HepG2 (cell line): ENCODE measurements at regions not wholly inside any gene's neighbourhood (a gene's known extent, or its start where the extent isn't known, plus 50 kb on each side); places are given as distances from the start of the nearest gene placed in this dataset.

Experiments used
- ATAC-seq: fragments of 200-7000 bp; cut with Tn5 transposase; 3 replicates; pipeline ENCODE4 v1.9.1; 2020; ENCODE audit warnings: mild to moderate bottlenecking, moderate library complexity
- BruUV-seq: library from RNA; stranded (reverse); fragments of 400-500 nt; replicated peaks from 2 replicates; lab custom pipeline; 2021; lab: Mats Ljungman, UMichigan
- CTCF ChIA-PET: fragments of 300-600 bp; formaldehyde crosslinking; extraction: SDS; loops from one replicate; lab custom pipeline; 2021; ENCODE audit warnings: low total read pairs, inconsistent platforms, low intra/inter-chr PET ratio; lab: Yijun Ruan, JAX
- POLR2A ChIA-PET: fragments of 350-600 bp; sonication (Branson Sonifier 250); formaldehyde crosslinking; loops from one replicate; lab custom pipeline; 2020; ENCODE audit warnings: antibody characterized with exemption, inconsistent platforms; lab: Yijun Ruan, JAX
- DNase-seq: peaks from one replicate; pipeline ENCODE4 v3.0.0-alpha.2; 2015; ENCODE audit warnings: low spot score
- FAIRE-seq: peaks from 3 replicates; lab custom pipeline; 2011; peaks lifted over from hg19 to GRCh38; lab: Jason Lieb, UNC
- H2AFZ ChIP-seq: one replicate; pipeline ENCODE4 v1.6.1; 2011; ENCODE audit warnings: low read length, inconsistent platforms
- H3K27ac ChIP-seq: fragments of 300-600 bp; 3 replicates; pipeline ENCODE4 v1.8.0; 2011; ENCODE audit warnings: mixed run types, mild to moderate bottlenecking, mixed read lengths, low read length, inconsistent platforms; ENCODE audit not compliant: insufficient read depth; ENCODE audit errors: extremely low read length
- H3K27me3 ChIP-seq, 2 experiments: fragments of 200-600 bp in 1 of 2; 2 replicates in 1 of 2; 3 replicates in 1 of 2; pipeline versions ENCODE4 v1.6.0 to v1.8.0; 2011; ENCODE audit warnings: low read length in 2 of 2, mild to moderate bottlenecking in 2 of 2, moderate library complexity in 2 of 2, inconsistent platforms in 1 of 2; ENCODE audit not compliant: insufficient read depth in 2 of 2, control insufficient read depth in 1 of 2
- H3K36me3 ChIP-seq, 2 experiments: fragments of 200-600 bp in 1 of 2; replicated peaks in 1 of 2; 2 replicates in 1 of 2; 3 replicates in 1 of 2; pipeline versions ENCODE4 v1.5.1 to v1.8.0; 2011; ENCODE audit warnings: low read length in 2 of 2, inconsistent platforms in 1 of 2; ENCODE audit not compliant: insufficient read depth in 2 of 2, control insufficient read depth in 1 of 2
- H3K4me1 ChIP-seq: 2 replicates; pipeline ENCODE4 v1.5.1; 2012; ENCODE audit warnings: low read length, inconsistent platforms; ENCODE audit not compliant: insufficient read depth
- H3K4me2 ChIP-seq: 2 replicates; pipeline ENCODE4 v1.6.0; 2011; ENCODE audit warnings: low read depth, low read length, inconsistent platforms
- H3K4me3 ChIP-seq, 3 experiments: fragments of 200-600 bp in 1 of 3; sonication (generic), shearing (Covaris generic) in 1 of 3; replicated peaks in 1 of 3; 2 replicates each; pipeline ENCODE4 v1.5.1; 2011 to 2016; ENCODE audit warnings: low read length in 3 of 3, inconsistent platforms in 2 of 3, low read depth in 2 of 3, mild to moderate bottlenecking in 2 of 3, control low read depth in 1 of 3, mixed read lengths in 1 of 3; ENCODE audit not compliant: insufficient read depth in 1 of 3
- H3K79me2 ChIP-seq: one replicate; pipeline ENCODE4 v1.6.1; 2011; ENCODE audit warnings: low read length, inconsistent platforms; ENCODE audit not compliant: insufficient read depth
- H3K9ac ChIP-seq: 2 replicates; pipeline ENCODE4 v1.6.0; 2011; ENCODE audit warnings: mild to moderate bottlenecking, low read depth, low read length, inconsistent platforms; ENCODE audit not compliant: insufficient read depth
- H3K9me3 ChIP-seq: 2 replicates; pipeline ENCODE4 v1.5.1; 2012; ENCODE audit warnings: mild to moderate bottlenecking, low read length
- H4K20me1 ChIP-seq: 2 replicates; pipeline ENCODE4 v1.6.0; 2011; ENCODE audit warnings: inconsistent platforms, mild to moderate bottlenecking, low read length, moderate library complexity; ENCODE audit not compliant: insufficient read depth
- CCAR2 ChIP-seq: fragments of 200-400 bp; formaldehyde crosslinking; optimal IDR thresholded peaks from 2 replicates; pipeline ENCODE3; 2018; ENCODE audit warnings: low read depth, mild to moderate bottlenecking, low read length, moderate library complexity
- EHMT2 ChIP-seq: fragments of 200-600 bp; sonication (generic); IDR thresholded peaks from 2 replicates; pipeline ENCODE4 v1.7.0; 2017; ENCODE audit warnings: antibody characterized with exemption, low read depth, low read length, borderline replicate concordance
- GATA4 ChIP-seq: sonication (generic); IDR thresholded peaks from 2 replicates; pipeline ENCODE4 v1.6.1; 2016; ENCODE audit warnings: antibody characterized with exemption, low read depth, borderline replicate concordance
- GPBP1L1 ChIP-seq: sonication (generic); formaldehyde crosslinking; IDR thresholded peaks from 2 replicates; pipeline ENCODE4 v1.5.0; 2020; ENCODE audit warnings: mild to moderate bottlenecking, missing genetic modification reagents
- MAFG ChIP-seq: sonication (generic); formaldehyde crosslinking; IDR thresholded peaks from 2 replicates; pipeline ENCODE4 v1.5.1; 2020; ENCODE audit warnings: mild to moderate bottlenecking, missing genetic modification reagents
- MED1 ChIP-seq: sonication (generic); formaldehyde crosslinking; IDR thresholded peaks from 2 replicates; pipeline ENCODE4 v1.4.0; 2020; ENCODE audit warnings: missing genetic modification reagents
- MEF2D ChIP-seq: sonication (generic); formaldehyde crosslinking; IDR thresholded peaks from 2 replicates; pipeline ENCODE4 v1.5.1; 2020; ENCODE audit warnings: mild to moderate bottlenecking, missing genetic modification reagents
- MLLT10 ChIP-seq: sonication (generic); formaldehyde crosslinking; IDR thresholded peaks from 2 replicates; pipeline ENCODE4 v1.4.0; 2020; ENCODE audit warnings: missing genetic modification reagents
- MXD4 ChIP-seq: IDR thresholded peaks from 2 replicates; pipeline ENCODE4 v1.6.1; 2016; ENCODE audit warnings: mild to moderate bottlenecking, missing biosample characterization, missing genetic modification reagents
- NFYB ChIP-seq: sonication (generic); formaldehyde crosslinking; IDR thresholded peaks from 2 replicates; pipeline ENCODE4 v1.4.0; 2020; ENCODE audit warnings: missing genetic modification reagents
- NKX3-1 ChIP-seq: sonication (generic); formaldehyde crosslinking; IDR thresholded peaks from 2 replicates; pipeline ENCODE4 v1.5.0; 2020; ENCODE audit warnings: missing genetic modification reagents
- PHF21A ChIP-seq: sonication (generic); formaldehyde crosslinking; IDR thresholded peaks from 2 replicates; pipeline ENCODE4 v1.5.0; 2020; ENCODE audit warnings: mild to moderate bottlenecking, missing genetic modification reagents
- TBL1XR1 ChIP-seq: fragments of 150-350 bp; IDR thresholded peaks from 2 replicates; pipeline ENCODE4 v1.6.1; 2014; ENCODE audit warnings: borderline replicate concordance, low read length; ENCODE audit not compliant: partially characterized antibody
- ZFX ChIP-seq: sonication (generic); formaldehyde crosslinking; IDR thresholded peaks from 2 replicates; pipeline ENCODE4 v1.4.0; 2020; ENCODE audit warnings: mild to moderate bottlenecking, low read depth, missing genetic modification reagents, moderate library complexity
- ZMYM2 ChIP-seq: sonication (generic); formaldehyde crosslinking; IDR thresholded peaks from 2 replicates; pipeline ENCODE4 v1.8.0; 2022; ENCODE audit warnings: mild to moderate bottlenecking, missing genetic modification reagents
- ZNF276 ChIP-seq: sonication (generic); formaldehyde crosslinking; IDR thresholded peaks from 2 replicates; pipeline ENCODE4 v1.4.0; 2020; ENCODE audit warnings: mild to moderate bottlenecking, low read depth, missing genetic modification reagents
- ZNF430 ChIP-seq: sonication (generic); formaldehyde crosslinking; IDR thresholded peaks from 2 replicates; pipeline ENCODE4 v1.9.0; 2021; ENCODE audit warnings: mild to moderate bottlenecking, missing genetic modification reagents
- ZNF660 ChIP-seq: sonication (generic); formaldehyde crosslinking; IDR thresholded peaks from 2 replicates; pipeline ENCODE4 v1.5.1; 2020; ENCODE audit warnings: mild to moderate bottlenecking, low read depth, missing genetic modification reagents, borderline replicate concordance
- ZNF674 ChIP-seq: sonication (generic); formaldehyde crosslinking; IDR thresholded peaks from 2 replicates; pipeline ENCODE4 v1.5.0; 2020; ENCODE audit warnings: low read depth, mild to moderate bottlenecking, missing genetic modification reagents
- ZNF746 ChIP-seq: sonication (generic); formaldehyde crosslinking; IDR thresholded peaks from 2 replicates; pipeline ENCODE4 v1.8.0; 2022; ENCODE audit warnings: mild to moderate bottlenecking, missing genetic modification reagents
- WGBS: methylation state at CpG from one replicate; pipeline ENCODE4 v1.1.6; 2017; ENCODE audit warnings: low lambda C conversion rate; 5-methylcytosine and 5-hydroxymethylcytosine counted together
- in situ Hi-C: cut with HindIII; loops from 2 replicates; pipeline ENCODE4 v1.10.0; 2017; ENCODE audit warnings: low pct_unique_long_range_greater_than_20kb; ENCODE audit not compliant: extremely low pct_ligation_motif_present
- intact Hi-C: fragments of 100-400 bp; cut with micrococcal nuclease; formaldehyde crosslinking; loops from one replicate; pipeline ENCODE4 v1.10.0; 2022; ENCODE audit not compliant: unreplicated experiment

- FAIRE-seq = no peak
- POLR2A ChIA-PET = no interaction called here
- WGBS = 5% methylated on average over 4 of the region's 4 CpGs
Observed at GRCh38 chr7:69052447-69052846, 545.8 kb upstream of the AUTS2 start.

GRCh38 chr7:69060516-69060915, 537.8 kb upstream of the AUTS2 start:
- Histone ChIP-seq H3K9ac (no peak overlapping the region), H3K27me3 (no peaks in the 10 kb centered on the region), H3K4me2 (no peak overlapping the region), H2AFZ (no peak overlapping the region), H4K20me1 (no peaks in the 10 kb centered on the region), H3K4me3 (no peak overlapping the region), H3K9me3 (peaks cover 65% of the 10 kb centered on the region), H3K36me3 (no peaks in the 10 kb centered on the region), H3K27ac (no peak overlapping the region), H3K4me1 (no peaks in the 10 kb centered on the region), H3K79me2 (no peaks in the 10 kb centered on the region)
- DNase-seq = no peak
- ChIA-PET CTCF (no interaction called here), POLR2A (no interaction called here)
- 3% methylated on average over 3 of the region's 3 CpGs for WGBS
- FAIRE-seq = no peak
- ATAC-seq = no peak
- no TSS peak for BruUV-seq
- in situ Hi-C loops (no loop called here), intact Hi-C loops (no loop called here)
- TF ChIP-seq ZMYM2 (CRISPR knock-in tag) (no peak), ZNF746 (CRISPR knock-in tag) (no peak), ZNF276 (CRISPR knock-in tag) (no peak), MXD4 (CRISPR knock-in tag) (no peak), GATA4 (no peak), MAFG (CRISPR knock-in tag) (no peak), PHF21A (CRISPR knock-in tag) (no peak), TBL1XR1 (no peak), CCAR2 (no peak), NFYB (no peak), ZNF674 (CRISPR knock-in tag) (no peak), MLLT10 (CRISPR knock-in tag) (no peak), NKX3-1 (no peak), ZNF660 (CRISPR knock-in tag) (no peak), MEF2D (CRISPR knock-in tag) (no peak), GPBP1L1 (CRISPR knock-in tag) (no peak), EHMT2 (no peak), ZFX (no peak)

More at GRCh38 chr7:69052447-69052846, 545.8 kb upstream of the AUTS2 start:
- Histone ChIP-seq H3K4me1 (no peaks in the 10 kb centered on the region), H3K27ac (no peak overlapping the region), H3K4me2 (no peak overlapping the region), H3K27me3 (no peaks in the 10 kb centered on the region), H3K9me3 (peaks cover 68% of the 10 kb centered on the region), H4K20me1 (no peaks in the 10 kb centered on the region), H2AFZ (no peak overlapping the region), H3K9ac (no peak overlapping the region), H3K4me3 (no peak overlapping the region), H3K36me3 (no peaks in the 10 kb centered on the region), H3K79me2 (no peaks in the 10 kb centered on the region)
- no peak for DNase-seq
- in situ Hi-C loops = no loop called here
- no peak for TF ChIP-seq ZNF430 (CRISPR knock-in tag)
- no peak for TF ChIP-seq MED1 (CRISPR knock-in tag)
- no TSS peak for BruUV-seq
- CTCF ChIA-PET = no interaction called here
- intact Hi-C loops = no loop called here
- no peak for ATAC-seq
